ENCODE measurements at regions not wholly inside any gene's neighbourhood (a gene's known extent, or its start where the extent isn't known, plus 50 kb on each side); places are given as distances from the start of the nearest gene placed in this dataset.

GRCh38 chr6:147621263-147621662 is 112.8 kb downstream of the SAMD5 start:
- in situ Hi-C loops (cut with MboI; ENCODE audit: low pct_unique_long_range_greater_than_20kb, low sequenced_read_pairs, unreplicated experiment) = no loop called here
- no peak for TF ChIP-seq CTCF (IDR thresholded peaks at IDR 0.05; ENCODE audit: extremely low read depth, insufficient read depth, missing control alignments)
- DNase-seq (ENCODE audit: low spot score) = no peak

GRCh38 chr6:147621961-147622360 is 113.5 kb downstream of the SAMD5 start:
- in situ Hi-C loops (cut with MboI; ENCODE audit: low pct_unique_long_range_greater_than_20kb, low sequenced_read_pairs, unreplicated experiment) = no loop called here

GRCh38 chr6:147624946-147625515 is 116.5 kb downstream of the SAMD5 start:
- in situ Hi-C loops (cut with MboI; ENCODE audit: low pct_unique_long_range_greater_than_20kb, low sequenced_read_pairs, unreplicated experiment) = no loop called here
- TF ChIP-seq CTCF (IDR thresholded peaks at IDR 0.05; ENCODE audit: extremely low read depth, insufficient read depth, missing control alignments) = no peak
- DNase-seq (ENCODE audit: low spot score) = no peak

More at GRCh38 chr6:147621961-147622360, 113.5 kb downstream of the SAMD5 start:
- DNase-seq (ENCODE audit: low spot score) = no peak
- no peak for TF ChIP-seq CTCF (IDR thresholded peaks at IDR 0.05; ENCODE audit: extremely low read depth, insufficient read depth, missing control alignments)

GRCh38 chr6:147625946-147626345 is 117.5 kb downstream of the SAMD5 start:
- in situ Hi-C loops (cut with MboI; ENCODE audit: low pct_unique_long_range_greater_than_20kb, low sequenced_read_pairs, unreplicated experiment) = no loop called here
- no peak for TF ChIP-seq CTCF (IDR thresholded peaks at IDR 0.05; ENCODE audit: extremely low read depth, insufficient read depth, missing control alignments)

GRCh38 chr6:147627411-147627810 is 118.9 kb downstream of the SAMD5 start:
- no peak for TF ChIP-seq CTCF (IDR thresholded peaks at IDR 0.05; ENCODE audit: extremely low read depth, insufficient read depth, missing control alignments)
- in situ Hi-C loops (cut with MboI; ENCODE audit: low pct_unique_long_range_greater_than_20kb, low sequenced_read_pairs, unreplicated experiment) = no loop called here
- no peak for DNase-seq (ENCODE audit: low spot score)

More at GRCh38 chr6:147625946-147626345, 117.5 kb downstream of the SAMD5 start:
- DNase-seq (ENCODE audit: low spot score) = no peak

GRCh38 chr6:147633191-147633590 is 124.7 kb downstream of the SAMD5 start:
- no peak for TF ChIP-seq CTCF (IDR thresholded peaks at IDR 0.05; ENCODE audit: extremely low read depth, insufficient read depth, missing control alignments)
- in situ Hi-C loops (cut with MboI; ENCODE audit: low pct_unique_long_range_greater_than_20kb, low sequenced_read_pairs, unreplicated experiment) = no loop called here
- DNase-seq (ENCODE audit: low spot score) = no peak
